Stomach smooth muscle (tissue), 2 donors: ENCODE measurements at regions not wholly inside any gene's neighbourhood (a gene's known extent, or its start where the extent isn't known, plus 50 kb on each side); places are given as distances from the start of the nearest gene placed in this dataset.
"Not testable (repeated sequence)": the region's sequence is repeated elsewhere in the genome, so short reads cannot be mapped to it uniquely, and the experiment has no call there.

Experiments used
- H3K27ac ChIP-seq: one replicate; pipeline ENCODE4 v1.7.0; 2013; ENCODE audit warnings: mild to moderate bottlenecking, low read length, inconsistent platforms
- H3K27me3 ChIP-seq, 2 donors: one replicate each; pipeline ENCODE4 v1.7.0; 2013; ENCODE audit warnings: low read length in 2 of 2; ENCODE audit not compliant: insufficient read depth in 2 of 2, control insufficient read depth in 1 of 2
- H3K36me3 ChIP-seq, 2 donors: one replicate each; pipeline ENCODE4 v1.7.0; 2013; ENCODE audit warnings: low read length in 2 of 2; ENCODE audit not compliant: control insufficient read depth in 2 of 2, insufficient read depth in 2 of 2
- H3K4me1 ChIP-seq: one replicate; pipeline ENCODE4 v1.7.0; 2013; ENCODE audit warnings: low read length; ENCODE audit not compliant: control insufficient read depth, insufficient read depth
- H3K4me3 ChIP-seq, 2 donors: one replicate each; pipeline ENCODE4 v1.7.0; 2013; ENCODE audit warnings: low read length in 2 of 2
- H3K9ac ChIP-seq, 2 donors: one replicate each; pipeline ENCODE4 v1.7.0; 2013; ENCODE audit warnings: low read length in 2 of 2, mild to moderate bottlenecking in 1 of 2
- H3K9me3 ChIP-seq, 2 donors: one replicate each; pipeline ENCODE4 v1.7.0; 2013; ENCODE audit warnings: low read length in 2 of 2; ENCODE audit not compliant: control insufficient read depth in 2 of 2
- donor health status: healthy.
- donor health status: Pancreatic carcinoma.

DNA sequence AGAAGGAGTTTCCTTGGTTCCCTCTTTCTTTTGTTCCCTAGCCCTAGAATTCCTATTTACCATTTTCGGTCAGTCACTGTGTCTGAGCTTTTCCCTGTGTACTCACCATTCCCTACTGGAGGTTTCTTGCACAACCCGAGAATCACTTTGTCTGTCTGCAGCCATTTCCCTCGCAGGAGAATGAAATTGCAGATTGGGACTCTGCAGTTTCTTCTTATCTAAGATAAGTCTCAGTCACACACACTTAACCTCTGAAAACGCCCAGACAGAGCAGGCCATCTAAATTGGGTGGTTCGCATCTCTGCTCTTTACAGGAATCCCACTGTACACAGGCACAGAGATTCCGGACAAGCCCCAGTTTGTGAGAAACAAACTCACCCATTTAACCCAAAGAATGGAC, 58.6 kb upstream of the CNTNAP2 start:
- no peaks in the 10 kb centered on the region for H3K4me1 ChIP-seq
- H3K27ac ChIP-seq = no peak overlapping the region
- H3K9me3 ChIP-seq = no peaks in the 10 kb centered on the region
- no peaks in the 10 kb centered on the region for H3K36me3 ChIP-seq
- no peaks in the 10 kb centered on the region for H3K27me3 ChIP-seq
- no peak overlapping the region for H3K9ac ChIP-seq
- H3K4me3 ChIP-seq = no peak overlapping the region

DNA sequence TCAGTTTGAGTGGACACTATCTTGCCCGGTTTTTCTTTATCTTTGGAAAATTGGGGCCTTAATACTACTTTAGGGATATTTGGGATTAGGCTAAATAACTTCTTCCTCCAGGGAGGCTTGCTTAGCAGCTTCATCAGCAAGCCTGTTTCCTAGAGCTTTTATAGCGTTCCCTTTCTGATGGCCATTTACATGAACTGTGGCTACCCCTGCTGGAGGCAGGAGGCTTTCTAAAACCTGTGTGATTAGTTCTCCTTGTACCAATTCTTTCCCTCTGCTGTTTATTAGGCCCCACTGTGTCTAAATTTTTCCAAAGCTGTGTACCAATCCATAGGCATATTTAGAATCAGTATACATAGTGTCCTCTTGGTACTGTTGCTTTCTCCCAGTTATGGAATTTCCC, 61.7 kb upstream of the CNTNAP2 start:
- H3K27ac ChIP-seq = no peak overlapping the region
- no peaks in the 10 kb centered on the region for H3K27me3 ChIP-seq
- H3K4me1 ChIP-seq = no peaks in the 10 kb centered on the region
- H3K9ac ChIP-seq = no peak overlapping the region
- no peaks in the 10 kb centered on the region for H3K9me3 ChIP-seq
- H3K36me3 ChIP-seq = no peaks in the 10 kb centered on the region
- H3K4me3 ChIP-seq = no peak overlapping the region

DNA sequence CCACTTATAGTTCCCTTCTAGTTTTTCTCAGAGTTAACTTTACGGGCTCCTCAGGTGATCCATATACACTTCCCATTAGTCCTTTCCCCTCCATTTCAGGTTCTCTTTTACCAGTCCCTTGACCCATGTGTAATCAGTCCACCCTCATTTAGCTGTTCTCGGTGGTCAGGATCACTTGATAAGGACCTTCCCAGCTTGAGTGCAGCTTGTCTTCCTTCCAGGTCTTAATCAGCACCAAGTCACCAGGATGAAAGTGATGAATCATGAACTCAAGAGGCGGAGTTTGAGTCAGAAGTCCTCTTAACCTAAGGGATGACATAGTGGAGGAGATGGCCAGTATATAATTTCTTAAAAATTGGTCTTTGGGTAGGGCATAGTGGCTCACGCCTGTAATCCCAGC, 63.1 kb upstream of the CNTNAP2 start:
- Histone ChIP-seq H3K27ac (no peak overlapping the region), H3K4me1 (no peaks in the 10 kb centered on the region), H3K4me3 (no peak overlapping the region), H3K36me3 (no peaks in the 10 kb centered on the region), H3K9me3 (no peaks in the 10 kb centered on the region), H3K9ac (no peak overlapping the region), H3K27me3 (no peaks in the 10 kb centered on the region)

DNA sequence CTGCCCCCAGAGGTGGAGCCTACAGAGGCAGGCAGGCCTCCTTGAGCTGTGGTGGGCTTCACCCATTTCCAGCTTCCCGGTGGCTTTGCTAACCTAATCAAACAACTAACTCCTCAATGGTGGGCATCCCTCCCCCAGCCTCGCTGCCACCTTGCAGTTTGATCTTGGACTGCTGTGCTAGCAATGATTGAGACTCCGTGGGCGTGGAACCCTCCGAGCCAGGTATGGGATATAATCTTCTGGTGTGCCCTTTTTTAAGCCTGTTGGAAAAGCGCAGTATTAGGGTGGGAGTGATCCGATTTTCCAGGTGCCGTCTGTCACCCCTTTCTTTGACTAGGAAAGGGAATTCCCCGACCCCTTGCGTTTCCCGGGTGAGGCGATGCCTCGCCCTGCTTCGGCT, 73.3 kb upstream of the CNTNAP2 start:
- H3K9ac ChIP-seq, H3K4me3 ChIP-seq, H3K27me3 ChIP-seq, H3K27ac ChIP-seq, H3K4me1 ChIP-seq, H3K9me3 ChIP-seq, H3K36me3 ChIP-seq: not testable (repeated sequence)

DNA sequence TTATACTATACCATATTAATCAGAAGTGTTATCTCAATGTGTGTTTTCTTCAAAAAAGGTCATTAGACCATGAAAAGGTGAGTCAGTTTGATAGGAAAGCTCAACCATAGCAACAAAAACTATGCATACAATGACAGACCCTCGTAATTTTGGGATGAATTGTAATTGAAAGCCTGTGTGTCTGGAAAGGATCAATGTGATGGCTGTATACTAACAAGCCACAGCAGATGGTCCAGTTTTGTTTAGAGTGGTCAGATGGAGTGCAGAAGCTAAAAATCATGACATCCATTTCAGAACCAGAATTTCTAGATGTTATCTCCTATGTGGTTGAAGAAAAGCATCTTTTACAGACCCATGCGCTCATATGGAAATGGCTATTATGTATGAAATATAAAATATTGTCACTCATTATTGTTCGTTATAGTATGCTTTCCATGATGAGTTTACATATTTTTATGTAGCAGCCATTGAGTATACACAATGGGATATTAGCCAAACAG, 88.3 kb upstream of the CNTNAP2 start:
- no peak overlapping the region for H3K4me3 ChIP-seq
- no peak overlapping the region for H3K9ac ChIP-seq
- H3K36me3 ChIP-seq = no peaks in the 10 kb centered on the region
- no peaks in the 10 kb centered on the region for H3K27me3 ChIP-seq
- no peak overlapping the region for H3K27ac ChIP-seq
- H3K4me1 ChIP-seq = no peaks in the 10 kb centered on the region
- no peaks in the 10 kb centered on the region for H3K9me3 ChIP-seq

DNA sequence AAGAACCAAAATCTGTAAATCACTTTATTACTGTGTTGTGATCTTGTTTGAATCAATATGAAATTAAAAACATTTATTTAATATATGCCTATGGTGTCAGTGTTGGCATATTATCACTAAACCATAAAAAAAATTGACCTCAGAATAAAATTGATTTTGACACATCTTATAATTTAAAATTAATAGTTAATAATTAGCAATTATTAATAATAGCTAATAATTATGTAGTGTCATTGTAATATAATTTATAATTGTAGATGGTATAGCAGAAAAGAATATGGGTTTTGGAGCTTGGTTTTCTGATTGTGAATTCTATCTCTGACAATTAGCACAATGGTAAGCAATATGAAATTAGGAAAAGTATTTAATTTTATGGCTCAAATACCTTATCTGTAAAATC, 89.4 kb upstream of the CNTNAP2 start:
- H3K4me3 ChIP-seq = no peak overlapping the region
- H3K9ac ChIP-seq = no peak overlapping the region
- no peaks in the 10 kb centered on the region for H3K4me1 ChIP-seq
- H3K27me3 ChIP-seq = no peaks in the 10 kb centered on the region
- no peaks in the 10 kb centered on the region for H3K36me3 ChIP-seq
- H3K9me3 ChIP-seq = no peaks in the 10 kb centered on the region
- no peak overlapping the region for H3K27ac ChIP-seq

DNA sequence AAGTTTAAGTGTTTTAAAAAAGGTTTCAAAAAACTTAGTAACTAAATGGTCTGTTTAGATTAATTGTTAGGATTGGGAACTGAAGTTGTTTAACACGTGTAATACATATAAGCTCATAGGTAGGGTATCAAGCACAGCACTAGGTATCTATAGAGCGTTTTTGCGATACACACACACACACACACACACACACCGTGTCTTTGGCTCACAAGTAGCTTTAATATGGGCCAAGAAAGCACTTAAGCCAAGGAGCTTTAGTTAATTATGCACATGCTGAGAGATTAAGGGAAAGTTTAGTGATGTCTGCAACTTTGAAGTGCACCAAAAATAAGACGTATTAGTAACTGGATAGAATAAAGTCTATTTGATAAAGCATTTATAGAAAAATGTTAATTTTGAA, 93.8 kb upstream of the CNTNAP2 start:
- H3K9me3 ChIP-seq = no peaks in the 10 kb centered on the region
- H3K36me3 ChIP-seq = no peaks in the 10 kb centered on the region
- H3K4me3 ChIP-seq = no peak overlapping the region
- no peaks in the 10 kb centered on the region for H3K4me1 ChIP-seq
- H3K9ac ChIP-seq = no peak overlapping the region
- H3K27ac ChIP-seq = no peak overlapping the region
- no peaks in the 10 kb centered on the region for H3K27me3 ChIP-seq

DNA sequence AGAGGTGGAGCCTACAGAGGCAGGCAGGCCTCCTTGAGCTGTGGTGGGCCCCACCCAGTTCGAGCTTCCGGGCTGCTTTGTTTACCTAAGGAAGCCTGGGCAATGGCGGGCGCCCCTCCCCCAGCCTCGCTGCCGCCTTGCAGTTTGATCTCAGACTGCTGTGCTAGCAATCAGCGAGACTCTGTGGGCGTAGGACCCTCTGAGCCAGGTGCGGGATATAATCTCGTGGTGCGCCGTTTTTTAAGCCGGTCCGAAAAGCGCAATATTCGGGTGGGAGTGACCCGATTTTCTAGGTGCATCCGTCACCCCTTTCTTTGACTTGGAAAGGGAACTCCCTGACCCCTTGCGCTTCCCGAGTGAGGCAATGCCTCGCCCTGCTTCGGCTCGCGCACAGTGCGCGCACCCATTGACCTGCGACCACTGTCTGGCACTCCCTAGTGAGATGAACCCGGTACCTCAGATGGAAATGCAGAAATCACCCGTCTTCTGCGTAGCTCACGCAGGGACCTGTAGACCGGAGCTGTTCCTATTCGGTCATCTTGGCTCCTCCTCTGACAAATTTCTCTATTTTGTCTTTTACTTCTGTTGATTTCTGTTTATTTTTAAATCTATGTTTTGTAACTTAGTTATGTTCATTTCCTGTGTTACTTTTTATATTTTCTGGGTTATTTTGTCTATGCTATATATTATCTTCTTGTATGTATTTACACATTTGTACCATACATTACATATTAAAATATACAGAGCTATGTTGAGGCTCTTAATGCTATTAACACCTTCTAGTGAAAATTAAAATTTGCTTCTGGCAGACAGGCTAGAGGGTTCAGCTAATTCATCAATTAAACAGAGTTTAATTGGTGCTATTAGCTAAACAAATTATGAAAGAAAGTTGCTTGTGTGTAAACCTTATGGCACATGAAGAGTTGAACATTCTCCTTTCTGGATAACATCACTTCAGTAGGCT, 97.3 kb upstream of the CNTNAP2 start:
- H3K27me3 ChIP-seq, H3K9me3 ChIP-seq, H3K4me3 ChIP-seq, H3K9ac ChIP-seq, H3K4me1 ChIP-seq, H3K36me3 ChIP-seq, H3K27ac ChIP-seq: not testable (repeated sequence)

DNA sequence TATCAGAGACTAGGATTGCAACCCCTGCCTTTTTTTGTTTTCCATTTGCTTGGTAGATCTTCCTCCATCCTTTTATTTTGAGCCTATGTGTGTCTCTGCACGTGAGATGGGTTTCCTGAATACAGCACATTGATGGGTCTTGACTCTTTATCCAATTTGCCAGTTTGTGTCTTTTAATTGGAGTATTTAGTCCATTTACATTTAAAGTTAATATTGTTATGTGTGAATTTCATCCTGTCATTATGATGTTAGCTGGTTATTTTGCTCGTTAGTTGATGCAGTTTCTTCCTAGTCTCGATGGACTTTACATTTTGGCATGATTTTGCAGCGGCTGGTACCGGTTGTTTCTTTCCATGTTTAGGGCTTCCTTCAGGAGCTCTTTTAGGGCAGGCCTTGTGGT, 99.2 kb upstream of the CNTNAP2 start:
- not testable (repeated sequence) for H3K36me3 ChIP-seq, H3K27me3 ChIP-seq

DNA sequence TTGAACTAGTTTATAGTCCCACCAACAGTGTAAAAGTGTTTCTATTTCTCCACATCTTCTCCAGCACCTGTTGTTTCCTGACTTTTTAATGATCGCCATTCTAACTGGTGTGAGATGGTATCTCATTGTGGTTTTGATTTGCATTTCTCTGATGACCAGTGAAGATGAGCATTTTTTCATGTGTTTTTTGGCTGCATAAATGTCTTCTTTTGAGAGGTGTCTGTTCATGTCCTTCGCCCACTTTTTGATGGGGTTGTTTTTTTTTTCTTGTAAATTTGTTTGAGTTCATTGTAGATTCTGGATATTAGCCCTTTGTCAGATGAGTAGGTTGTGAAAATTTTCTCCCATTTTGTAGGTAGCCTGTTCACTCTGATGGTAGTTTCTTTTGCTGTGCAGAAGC, 102.4 kb upstream of the CNTNAP2 start:
- H3K9ac ChIP-seq, H3K9me3 ChIP-seq, H3K4me1 ChIP-seq, H3K27me3 ChIP-seq, H3K4me3 ChIP-seq, H3K27ac ChIP-seq, H3K36me3 ChIP-seq: not testable (repeated sequence)

More for the DNA sequence above, 99.2 kb upstream of the CNTNAP2 start:
- not testable (repeated sequence) for H3K4me3 ChIP-seq, H3K4me1 ChIP-seq, H3K9ac ChIP-seq, H3K27ac ChIP-seq, H3K9me3 ChIP-seq

DNA sequence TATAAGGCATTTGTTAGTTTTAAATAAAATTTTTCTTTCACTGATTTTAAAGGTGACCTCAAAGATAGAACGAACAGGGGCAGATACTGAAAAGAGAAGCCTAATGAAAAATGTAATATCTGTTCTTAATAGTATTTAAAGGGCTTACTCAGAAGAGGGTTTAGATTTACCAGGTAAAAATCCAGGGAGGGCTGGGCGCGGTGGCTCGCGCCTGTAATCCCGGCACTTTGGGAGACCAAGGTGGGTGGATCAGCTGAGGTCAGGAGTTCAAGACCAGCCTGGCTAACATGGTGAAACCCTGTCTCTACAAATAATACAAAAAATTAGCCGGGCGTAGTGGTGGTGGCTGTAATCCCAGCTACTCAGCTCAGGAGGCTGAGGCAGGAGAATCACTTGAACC, 108.3 kb upstream of the CNTNAP2 start:
- H3K27me3 ChIP-seq = no peaks in the 10 kb centered on the region
- H3K4me1 ChIP-seq = no peaks in the 10 kb centered on the region
- H3K9ac ChIP-seq = no peak overlapping the region
- H3K27ac ChIP-seq = no peak overlapping the region
- H3K36me3 ChIP-seq = no peaks in the 10 kb centered on the region
- no peak overlapping the region for H3K4me3 ChIP-seq
- H3K9me3 ChIP-seq = no peaks in the 10 kb centered on the region
